ENCODE measurements at regions not wholly inside any gene's neighbourhood (a gene's known extent, or its start where the extent isn't known, plus 50 kb on each side); places are given as distances from the start of the nearest gene placed in this dataset.

DNA sequence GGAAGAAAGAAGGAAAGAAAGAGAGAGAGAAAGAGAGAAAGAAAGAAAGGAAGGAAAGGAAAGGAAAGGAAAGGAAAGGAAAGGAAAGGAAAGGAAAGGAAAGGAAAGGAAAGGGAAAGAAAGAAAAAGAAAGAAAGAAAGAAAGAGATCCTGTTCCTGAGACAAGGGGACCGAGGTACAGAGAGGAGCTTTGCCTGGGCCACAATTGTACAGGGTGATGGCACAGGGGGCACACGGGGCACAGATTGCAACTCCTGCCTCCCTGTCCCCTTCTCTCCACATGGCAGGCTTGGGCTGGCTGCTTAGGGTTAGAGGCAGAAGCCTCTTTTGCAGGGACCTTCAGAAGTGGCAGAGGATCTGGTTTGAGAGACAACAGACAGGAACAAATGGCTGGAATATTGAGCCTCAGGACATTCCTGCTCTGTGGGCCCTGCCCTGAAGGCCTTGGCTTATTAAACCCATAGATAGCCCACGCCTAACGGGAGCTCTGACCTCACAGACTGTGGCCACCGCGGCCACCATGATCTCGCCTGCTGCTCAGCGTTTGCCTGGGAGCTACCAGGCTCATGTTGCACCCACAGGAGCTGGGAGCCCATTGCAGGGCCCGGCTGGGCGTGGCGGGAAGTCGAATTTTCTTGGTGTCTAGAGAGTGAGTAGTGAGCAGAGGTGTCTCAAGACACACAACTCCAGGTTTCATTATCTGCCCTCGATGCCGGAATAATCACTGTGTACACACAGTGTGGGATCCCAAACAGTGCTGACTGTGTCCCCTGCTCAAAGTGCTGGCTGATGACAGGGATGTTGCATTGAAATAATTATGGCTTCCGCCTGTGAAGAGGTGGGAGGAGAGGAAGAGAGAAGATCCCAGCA is 147.9 kb upstream of the NCOR2 start:
- Histone ChIP-seq H2AFZ (no peak overlapping the region), H3K9ac (no peak overlapping the region), H3K4me3 (ENCODE audit: low read depth, low read length) (no peak overlapping the region), H3K27ac (no peak overlapping the region), H3K9me3 (ENCODE audit: control insufficient read depth, low read length) (no peaks in the 10 kb centered on the region), H3K4me1 (no peaks in the 10 kb centered on the region), H3K4me2 (ENCODE audit: low read length) (no peak overlapping the region), H3K27me3 (ENCODE audit: control insufficient read depth, insufficient read depth, low read length) (no peaks in the 10 kb centered on the region), H3K79me2 (no peaks in the 10 kb centered on the region), H3K36me3 (ENCODE audit: control insufficient read depth, insufficient read depth, low read length) (no peaks in the 10 kb centered on the region)
- TF ChIP-seq, protein P1, sequence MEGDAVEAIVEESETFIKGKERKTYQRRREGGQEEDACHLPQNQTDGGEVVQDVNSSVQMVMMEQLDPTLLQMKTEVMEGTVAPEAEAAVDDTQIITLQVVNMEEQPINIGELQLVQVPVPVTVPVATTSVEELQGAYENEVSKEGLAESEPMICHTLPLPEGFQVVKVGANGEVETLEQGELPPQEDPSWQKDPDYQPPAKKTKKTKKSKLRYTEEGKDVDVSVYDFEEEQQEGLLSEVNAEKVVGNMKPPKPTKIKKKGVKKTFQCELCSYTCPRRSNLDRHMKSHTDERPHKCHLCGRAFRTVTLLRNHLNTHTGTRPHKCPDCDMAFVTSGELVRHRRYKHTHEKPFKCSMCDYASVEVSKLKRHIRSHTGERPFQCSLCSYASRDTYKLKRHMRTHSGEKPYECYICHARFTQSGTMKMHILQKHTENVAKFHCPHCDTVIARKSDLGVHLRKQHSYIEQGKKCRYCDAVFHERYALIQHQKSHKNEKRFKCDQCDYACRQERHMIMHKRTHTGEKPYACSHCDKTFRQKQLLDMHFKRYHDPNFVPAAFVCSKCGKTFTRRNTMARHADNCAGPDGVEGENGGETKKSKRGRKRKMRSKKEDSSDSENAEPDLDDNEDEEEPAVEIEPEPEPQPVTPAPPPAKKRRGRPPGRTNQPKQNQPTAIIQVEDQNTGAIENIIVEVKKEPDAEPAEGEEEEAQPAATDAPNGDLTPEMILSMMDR (IDR thresholded peaks at IDR 0.05), result no peak

DNA sequence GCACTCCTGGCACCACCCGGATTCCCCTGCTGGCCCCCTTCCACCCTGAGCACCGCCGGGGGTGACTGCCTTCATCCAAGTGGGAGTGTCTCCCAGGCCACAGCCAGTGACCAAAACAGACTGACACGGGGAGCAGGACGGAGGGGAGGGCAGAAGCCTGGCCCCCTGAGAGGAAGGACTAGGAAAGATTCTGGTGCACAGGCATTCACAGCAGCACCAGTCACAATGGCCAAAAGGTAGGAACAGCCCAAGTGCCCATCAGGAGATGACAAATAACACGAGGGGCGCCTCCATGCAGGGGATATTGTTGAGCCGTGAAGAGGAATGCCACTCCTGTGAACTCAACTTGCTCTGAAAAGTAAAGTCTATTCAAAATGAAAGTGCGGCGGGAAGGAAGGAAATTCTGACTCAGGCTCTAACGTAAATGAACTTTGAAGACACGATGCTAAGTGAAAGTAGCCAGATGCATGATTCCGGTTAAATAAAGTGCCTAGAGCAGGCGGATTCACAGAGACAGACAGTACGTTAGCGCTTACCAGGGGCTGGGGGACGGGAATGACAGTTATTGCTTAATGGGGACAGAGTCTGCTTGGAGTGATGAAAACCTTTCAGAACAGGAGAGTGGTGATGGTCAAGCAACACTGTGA is 146.1 kb upstream of the NCOR2 start:
- TF ChIP-seq, protein P1 (IDR thresholded peaks at IDR 0.05), result no peak
- Histone ChIP-seq H3K36me3 (ENCODE audit: control insufficient read depth, insufficient read depth, low read length) (no peaks in the 10 kb centered on the region), H2AFZ (no peak overlapping the region), H3K4me1 (no peaks in the 10 kb centered on the region), H3K27me3 (ENCODE audit: control insufficient read depth, insufficient read depth, low read length) (no peaks in the 10 kb centered on the region), H3K4me2 (ENCODE audit: low read length) (peak overlapping the region; percentile 11), H3K79me2 (no peaks in the 10 kb centered on the region), H3K9ac (no peak overlapping the region), H3K27ac (peak overlapping the region; percentile 37), H3K9me3 (ENCODE audit: control insufficient read depth, low read length) (no peaks in the 10 kb centered on the region), H3K4me3 (ENCODE audit: low read depth, low read length) (no peak overlapping the region)

DNA sequence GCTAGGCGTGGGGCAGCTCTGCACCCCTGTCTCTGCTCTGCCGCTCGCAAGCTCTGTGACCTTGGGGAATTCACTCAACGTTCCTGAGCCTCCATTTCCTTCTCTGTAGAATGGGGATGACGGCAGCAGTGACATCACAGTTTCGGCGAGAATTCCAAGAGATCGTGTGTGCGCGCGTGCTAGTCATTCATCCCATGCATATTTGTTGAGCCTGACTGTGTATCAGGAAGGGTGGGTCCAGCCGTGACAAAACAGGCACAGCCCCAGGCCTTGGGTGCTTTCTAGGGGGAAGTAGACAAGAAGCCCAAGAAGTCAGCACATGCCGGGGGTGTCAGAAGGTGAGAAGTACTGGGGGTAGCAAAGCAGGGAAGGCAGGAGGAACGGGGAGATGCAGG is 145.6 kb upstream of the NCOR2 start:
- Histone ChIP-seq H3K27ac (peak overlapping the region; percentile 4), H3K9me3 (ENCODE audit: control insufficient read depth, low read length) (no peaks in the 10 kb centered on the region), H3K36me3 (ENCODE audit: control insufficient read depth, insufficient read depth, low read length) (no peaks in the 10 kb centered on the region), H2AFZ (no peak overlapping the region), H3K4me2 (ENCODE audit: low read length) (no peak overlapping the region), H3K27me3 (ENCODE audit: control insufficient read depth, insufficient read depth, low read length) (no peaks in the 10 kb centered on the region), H3K9ac (no peak overlapping the region), H3K79me2 (no peaks in the 10 kb centered on the region), H3K4me1 (no peaks in the 10 kb centered on the region), H3K4me3 (ENCODE audit: low read depth, low read length) (no peak overlapping the region)
- TF ChIP-seq, protein P1 (IDR thresholded peaks at IDR 0.05), result no peak

DNA sequence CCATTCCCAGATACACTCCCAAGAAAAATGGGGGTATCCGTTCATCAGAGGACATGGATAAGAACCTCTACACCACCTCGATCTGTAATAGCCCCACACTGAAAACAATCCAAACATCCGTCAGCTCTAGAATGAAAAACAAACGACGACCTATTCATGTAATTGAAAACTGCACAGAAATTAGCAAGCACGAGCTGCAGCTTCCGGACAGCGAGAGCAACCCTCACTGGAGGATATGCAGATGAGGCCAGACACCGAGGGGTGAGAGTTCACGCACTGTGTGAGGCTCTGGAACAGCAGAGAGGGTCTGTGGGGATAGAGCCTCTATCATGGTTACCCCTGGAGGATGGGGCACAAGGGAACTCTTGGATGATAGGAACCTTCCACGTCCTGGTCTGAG is 143.9 kb upstream of the NCOR2 start:
- no peak overlapping the region for H3K4me2 ChIP-seq (ENCODE audit: low read length)
- H3K4me3 ChIP-seq (ENCODE audit: low read depth, low read length), result no peak overlapping the region
- H3K27ac ChIP-seq, result no peak overlapping the region
- H3K4me1 ChIP-seq, result no peaks in the 10 kb centered on the region
- no peak overlapping the region for H2AFZ ChIP-seq
- no peaks in the 10 kb centered on the region for H3K9me3 ChIP-seq (ENCODE audit: control insufficient read depth, low read length)
- no peak overlapping the region for H3K9ac ChIP-seq
- no peaks in the 10 kb centered on the region for H3K27me3 ChIP-seq (ENCODE audit: control insufficient read depth, insufficient read depth, low read length)
- TF ChIP-seq, protein P1 (IDR thresholded peaks at IDR 0.05), result no peak
- no peaks in the 10 kb centered on the region for H3K79me2 ChIP-seq
- H3K36me3 ChIP-seq (ENCODE audit: control insufficient read depth, insufficient read depth, low read length), result no peaks in the 10 kb centered on the region
